ENCODE measurements at regions not wholly inside any gene's neighbourhood (a gene's known extent, or its start where the extent isn't known, plus 50 kb on each side); places are given as distances from the start of the nearest gene placed in this dataset.

DNA sequence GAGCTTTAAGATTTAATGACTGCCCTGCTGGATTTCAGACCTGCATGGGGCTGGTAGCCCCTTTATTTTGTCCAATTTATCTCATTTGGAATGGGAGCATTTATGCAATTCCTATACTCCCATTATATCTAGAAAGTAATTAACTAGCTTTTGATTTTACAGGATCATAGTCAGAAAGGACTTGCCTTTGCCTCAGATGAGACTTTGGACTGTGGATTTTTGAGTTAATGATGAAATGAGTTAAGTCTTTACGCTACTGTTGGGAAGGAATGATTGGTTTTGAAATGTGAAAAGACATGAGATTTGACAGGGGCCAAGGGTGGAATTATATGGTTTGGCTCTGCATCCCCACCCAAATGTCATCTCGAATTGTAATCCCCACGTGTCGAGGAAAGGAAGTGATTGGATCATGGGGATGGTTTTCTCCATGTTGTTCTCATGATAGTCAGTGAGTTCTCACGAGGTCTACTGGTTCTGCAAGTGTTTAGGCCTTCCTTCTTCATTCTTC is 213.1 kb upstream of the DCN start:
- Histone ChIP-seq H3K4me2 (ENCODE audit: low read length) (no peak overlapping the region), H3K9me3 (ENCODE audit: insufficient read depth, low read length) (no peaks in the 10 kb centered on the region; the same call in 1 of the 2 replicates), H3K27ac (ENCODE audit: low read length) (no peak overlapping the region), H3K4me1 (ENCODE audit: low read length) (peaks cover 11% of the 10 kb centered on the region), H3K79me2 (ENCODE audit: low read length) (no peaks in the 10 kb centered on the region), H4K20me1 (ENCODE audit: insufficient read depth, low read length) (no peaks in the 10 kb centered on the region), H3K4me3 (ENCODE audit: low read length) (no peak overlapping the region), H2AFZ (ENCODE audit: low read depth, low read length) (no peak overlapping the region), H3K36me3 (replicated peaks; ENCODE audit: low read depth, low read length) (no peaks in the 10 kb centered on the region), H3K27me3 (ENCODE audit: low read depth, low read length) (no peaks in the 10 kb centered on the region), H3K9ac (ENCODE audit: low read length) (no peak overlapping the region)
- TF ChIP-seq, protein P1, sequence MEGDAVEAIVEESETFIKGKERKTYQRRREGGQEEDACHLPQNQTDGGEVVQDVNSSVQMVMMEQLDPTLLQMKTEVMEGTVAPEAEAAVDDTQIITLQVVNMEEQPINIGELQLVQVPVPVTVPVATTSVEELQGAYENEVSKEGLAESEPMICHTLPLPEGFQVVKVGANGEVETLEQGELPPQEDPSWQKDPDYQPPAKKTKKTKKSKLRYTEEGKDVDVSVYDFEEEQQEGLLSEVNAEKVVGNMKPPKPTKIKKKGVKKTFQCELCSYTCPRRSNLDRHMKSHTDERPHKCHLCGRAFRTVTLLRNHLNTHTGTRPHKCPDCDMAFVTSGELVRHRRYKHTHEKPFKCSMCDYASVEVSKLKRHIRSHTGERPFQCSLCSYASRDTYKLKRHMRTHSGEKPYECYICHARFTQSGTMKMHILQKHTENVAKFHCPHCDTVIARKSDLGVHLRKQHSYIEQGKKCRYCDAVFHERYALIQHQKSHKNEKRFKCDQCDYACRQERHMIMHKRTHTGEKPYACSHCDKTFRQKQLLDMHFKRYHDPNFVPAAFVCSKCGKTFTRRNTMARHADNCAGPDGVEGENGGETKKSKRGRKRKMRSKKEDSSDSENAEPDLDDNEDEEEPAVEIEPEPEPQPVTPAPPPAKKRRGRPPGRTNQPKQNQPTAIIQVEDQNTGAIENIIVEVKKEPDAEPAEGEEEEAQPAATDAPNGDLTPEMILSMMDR (IDR thresholded peaks at IDR 0.05; ENCODE audit: low read depth, low read length) = no peak
- TF ChIP-seq EZH2phosphoT487 (IDR thresholded peaks at IDR 0.05; ENCODE audit: low read depth) = no peak

DNA sequence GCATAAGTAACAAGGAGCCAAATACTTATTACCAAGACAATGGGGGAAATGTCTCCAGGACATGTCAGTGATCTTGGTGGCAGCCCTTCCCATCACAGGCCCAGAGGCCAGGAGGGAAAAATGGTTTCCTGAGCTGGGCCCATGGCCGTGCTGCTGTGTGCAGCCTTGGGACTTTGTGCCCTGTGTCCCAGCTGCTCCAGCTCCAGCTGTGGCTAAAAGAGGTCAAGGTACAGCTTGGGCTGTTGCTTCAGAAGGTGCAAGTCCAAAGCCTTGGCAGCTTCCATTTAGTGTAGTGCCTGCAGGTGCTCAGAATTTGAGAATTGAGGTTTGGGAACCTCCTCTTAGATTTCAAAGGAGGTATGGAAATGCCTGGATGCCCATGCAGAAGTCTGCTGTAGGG is 212.3 kb upstream of the DCN start:
- Histone ChIP-seq H3K79me2 (ENCODE audit: low read length) (no peaks in the 10 kb centered on the region), H3K36me3 (replicated peaks; ENCODE audit: low read depth, low read length) (no peaks in the 10 kb centered on the region), H4K20me1 (ENCODE audit: insufficient read depth, low read length) (no peaks in the 10 kb centered on the region), H3K9ac (ENCODE audit: low read length) (no peak overlapping the region), H3K9me3 (ENCODE audit: insufficient read depth, low read length) (no peaks in the 10 kb centered on the region; the same call in 1 of the 2 replicates), H3K4me1 (ENCODE audit: low read length) (peaks cover 11% of the 10 kb centered on the region), H2AFZ (ENCODE audit: low read depth, low read length) (no peak overlapping the region), H3K4me3 (ENCODE audit: low read length) (no peak overlapping the region), H3K27ac (ENCODE audit: low read length) (no peak overlapping the region), H3K27me3 (ENCODE audit: low read depth, low read length) (no peaks in the 10 kb centered on the region), H3K4me2 (ENCODE audit: low read length) (no peak overlapping the region)
- no peak for TF ChIP-seq EZH2phosphoT487 (IDR thresholded peaks at IDR 0.05; ENCODE audit: low read depth)
- TF ChIP-seq, protein P1 (IDR thresholded peaks at IDR 0.05; ENCODE audit: low read depth, low read length) = no peak

DNA sequence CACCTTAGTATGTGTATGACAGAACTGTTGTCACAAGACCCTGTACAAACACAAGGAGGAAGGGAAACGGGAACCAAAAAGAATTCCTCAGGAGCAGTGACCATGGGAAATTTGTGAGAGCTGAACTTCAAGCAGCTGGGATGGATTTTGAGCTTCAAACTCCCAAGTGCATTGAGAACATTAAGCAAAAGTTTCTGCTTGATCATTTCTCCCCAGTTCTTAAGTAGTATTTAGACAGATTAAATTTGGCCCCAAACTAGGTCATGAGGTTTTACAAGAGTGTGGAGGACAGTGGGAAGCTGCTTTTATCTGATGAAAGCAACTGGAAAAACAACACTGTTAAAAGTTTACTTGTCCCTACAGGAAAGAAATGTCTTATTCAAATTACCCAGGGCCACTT is 206.0 kb upstream of the DCN start:
- no peaks in the 10 kb centered on the region; the same call in 1 of the 2 replicates for H3K9me3 ChIP-seq (ENCODE audit: insufficient read depth, low read length)
- H3K4me3 ChIP-seq (ENCODE audit: low read length) = no peak overlapping the region
- no peak overlapping the region for H2AFZ ChIP-seq (ENCODE audit: low read depth, low read length)
- no peak overlapping the region for H3K27ac ChIP-seq (ENCODE audit: low read length)
- no peak overlapping the region for H3K4me2 ChIP-seq (ENCODE audit: low read length)
- no peak for TF ChIP-seq EZH2phosphoT487 (IDR thresholded peaks at IDR 0.05; ENCODE audit: low read depth)
- TF ChIP-seq, protein P1 (IDR thresholded peaks at IDR 0.05; ENCODE audit: low read depth, low read length) = no peak
- H3K36me3 ChIP-seq (replicated peaks; ENCODE audit: low read depth, low read length) = no peaks in the 10 kb centered on the region
- peaks cover 3% of the 10 kb centered on the region for H3K4me1 ChIP-seq (ENCODE audit: low read length)
- H3K79me2 ChIP-seq (ENCODE audit: low read length) = no peaks in the 10 kb centered on the region
- no peak overlapping the region for H3K9ac ChIP-seq (ENCODE audit: low read length)
- no peaks in the 10 kb centered on the region for H4K20me1 ChIP-seq (ENCODE audit: insufficient read depth, low read length)
- no peaks in the 10 kb centered on the region for H3K27me3 ChIP-seq (ENCODE audit: low read depth, low read length)

DNA sequence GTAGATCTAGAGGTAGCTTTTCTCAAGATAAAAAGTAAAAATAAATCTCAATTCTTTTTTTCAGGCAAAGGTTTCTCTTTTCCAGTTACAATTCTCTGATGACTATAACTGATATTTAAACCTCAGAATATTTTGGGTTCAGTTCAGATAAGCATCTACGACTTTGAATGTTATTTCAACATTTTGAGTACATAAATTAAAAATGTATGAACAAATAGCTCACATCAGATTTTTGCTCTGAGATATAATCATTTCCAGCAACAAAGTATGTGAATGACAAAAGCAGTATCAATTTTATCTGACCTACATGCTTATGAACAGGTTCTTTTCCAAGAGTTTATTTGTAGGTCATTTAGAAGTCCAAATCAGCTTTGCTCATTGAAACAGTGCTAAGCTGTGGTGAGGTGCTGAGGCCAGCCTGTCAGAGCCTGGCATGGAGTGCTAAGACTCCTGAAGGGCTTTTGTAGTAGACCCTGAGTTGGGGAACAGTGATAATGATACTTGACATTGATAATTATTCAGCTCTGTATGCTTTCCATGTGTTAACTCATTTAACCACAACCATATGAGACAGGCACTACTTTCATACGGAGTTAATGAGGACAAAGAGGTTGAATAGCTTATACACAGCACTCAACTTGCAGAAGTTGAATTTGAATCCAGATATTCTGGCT is 205.0 kb upstream of the DCN start:
- H3K4me2 ChIP-seq (ENCODE audit: low read length) = no peak overlapping the region
- H3K9me3 ChIP-seq (ENCODE audit: insufficient read depth, low read length) = no peaks in the 10 kb centered on the region; the same call in 1 of the 2 replicates
- TF ChIP-seq, protein P1 (IDR thresholded peaks at IDR 0.05; ENCODE audit: low read depth, low read length) = no peak
- no peak for TF ChIP-seq EZH2phosphoT487 (IDR thresholded peaks at IDR 0.05; ENCODE audit: low read depth)
- H3K79me2 ChIP-seq (ENCODE audit: low read length) = no peaks in the 10 kb centered on the region
- H2AFZ ChIP-seq (ENCODE audit: low read depth, low read length) = no peak overlapping the region
- H3K9ac ChIP-seq (ENCODE audit: low read length) = no peak overlapping the region
- no peak overlapping the region for H3K27ac ChIP-seq (ENCODE audit: low read length)
- no peaks in the 10 kb centered on the region for H3K4me1 ChIP-seq (ENCODE audit: low read length)
- H3K27me3 ChIP-seq (ENCODE audit: low read depth, low read length) = no peaks in the 10 kb centered on the region
- no peaks in the 10 kb centered on the region for H4K20me1 ChIP-seq (ENCODE audit: insufficient read depth, low read length)
- H3K36me3 ChIP-seq (replicated peaks; ENCODE audit: low read depth, low read length) = no peaks in the 10 kb centered on the region
- H3K4me3 ChIP-seq (ENCODE audit: low read length) = no peak overlapping the region

Measured in OCI-LY3 (cell line).